Heart left ventricle (tissue), 13 donors: ENCODE measurements at regions not wholly inside any gene's neighbourhood (a gene's known extent, or its start where the extent isn't known, plus 50 kb on each side); places are given as distances from the start of the nearest gene placed in this dataset.
A peak's percentile ranks its signal among the peaks of the same experiment; 100 is the strongest.

Experiments
- POLR2A ChIP-seq, 2 donors: fragments of 450-650 bp; IDR thresholded peaks; one replicate each; pipeline ENCODE4 v1.6.1; 2017; ENCODE audit warnings: antibody characterized with exemption in 2 of 2, mild to moderate bottlenecking in 2 of 2, moderate library complexity in 2 of 2
- TF ChIP-seq, protein P1 (sequence below), 12 donors: fragments of 200-600 bp; sonication (generic) in 4 of 12; IDR thresholded peaks; one replicate each; pipeline versions ENCODE4 v1.5.0 to v1.8.0; 2018 to 2022; ENCODE audit warnings: antibody characterized with exemption in 12 of 12, mild to moderate bottlenecking in 5 of 12
- donor health status: ischemic (EF 13 %, LVEDD 7.1; RV severe dilation, severe dysfunction).
- donor health status: DM: no; HTN: yes; CAD: no.
- donor health status: DM: no; HTN: no; CAD: no.
- donor health status: ischemic (EF 25% LVEDD 6.9; RV normal size, moderate dysfunction).
- donor health status: ischemic (EF 25% LVEDD 5.7; RV mildly dilated, moderate dysfunction).
- donor health status: ischemic (EF 35%, LVEDD 5.7; RV mildly dilated, moderate dysfunction).
- donor health status: nonischemic (EF 11% LVEDD 7.7; RV severe dilation, severe dysfunction).
- donor health status: DM: yes; HTN: yes; CAD: no.
- donor health status: PGD.
- donor health status: ischemic (EF 29% LVEDD 5.4; RV normal size, mild dysfunction).
- donor health status: nonischemic (EF 23%, LVEDD 6.1; RV moderate dilation, normal function).

GRCh38 chr2:53442783-53443182 is 324.8 kb upstream of the CHAC2 start:
- TF ChIP-seq, protein P1, sequence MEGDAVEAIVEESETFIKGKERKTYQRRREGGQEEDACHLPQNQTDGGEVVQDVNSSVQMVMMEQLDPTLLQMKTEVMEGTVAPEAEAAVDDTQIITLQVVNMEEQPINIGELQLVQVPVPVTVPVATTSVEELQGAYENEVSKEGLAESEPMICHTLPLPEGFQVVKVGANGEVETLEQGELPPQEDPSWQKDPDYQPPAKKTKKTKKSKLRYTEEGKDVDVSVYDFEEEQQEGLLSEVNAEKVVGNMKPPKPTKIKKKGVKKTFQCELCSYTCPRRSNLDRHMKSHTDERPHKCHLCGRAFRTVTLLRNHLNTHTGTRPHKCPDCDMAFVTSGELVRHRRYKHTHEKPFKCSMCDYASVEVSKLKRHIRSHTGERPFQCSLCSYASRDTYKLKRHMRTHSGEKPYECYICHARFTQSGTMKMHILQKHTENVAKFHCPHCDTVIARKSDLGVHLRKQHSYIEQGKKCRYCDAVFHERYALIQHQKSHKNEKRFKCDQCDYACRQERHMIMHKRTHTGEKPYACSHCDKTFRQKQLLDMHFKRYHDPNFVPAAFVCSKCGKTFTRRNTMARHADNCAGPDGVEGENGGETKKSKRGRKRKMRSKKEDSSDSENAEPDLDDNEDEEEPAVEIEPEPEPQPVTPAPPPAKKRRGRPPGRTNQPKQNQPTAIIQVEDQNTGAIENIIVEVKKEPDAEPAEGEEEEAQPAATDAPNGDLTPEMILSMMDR (IDR thresholded peaks at IDR 0.05): peak in 3 of 12 donors; percentile 5 to 13 (median 7)
- no peak for TF ChIP-seq POLR2A (IDR thresholded peaks at IDR 0.05)
